Naive thymus-derived CD4-positive, alpha-beta T cell (primary cell): ENCODE measurements at regions not wholly inside any gene's neighbourhood (a gene's known extent, or its start where the extent isn't known, plus 50 kb on each side); places are given as distances from the start of the nearest gene placed in this dataset.
"Not testable (repeated sequence)": the region's sequence is repeated elsewhere in the genome, so short reads cannot be mapped to it uniquely, and the experiment has no call there.

Experiments used
- ATAC-seq: fragments of 150-1000 bp; cut with Tn5 transposase; 2 replicates; pipeline ENCODE4 v1.10.0; 2021; ENCODE audit warnings: mild to moderate bottlenecking, moderate library complexity
- CTCF ChIA-PET: fragments of 350-600 bp; sonication (Branson Sonifier 250); formaldehyde crosslinking; loops from one replicate; lab custom pipeline; 2021; ENCODE audit warnings: antibody characterized with exemption; lab: Charles Lee
- POLR2A ChIA-PET: fragments of 350-600 bp; sonication (Branson Sonifier 250); formaldehyde crosslinking; loops from one replicate; lab custom pipeline; 2021; ENCODE audit warnings: antibody characterized with exemption, inconsistent platforms; lab: Charles Lee
- DNase-seq, 9 donors: peaks; one replicate each; pipeline versions ENCODE4 v3.0.0 to v3.0.0-alpha.2; 2020 to 2022; ENCODE audit warnings: mixed read lengths in 1 of 9
- H3K27ac ChIP-seq: one replicate; pipeline ENCODE4 v1.7.0; 2013; ENCODE audit warnings: mild to moderate bottlenecking, low read depth, low read length, moderate library complexity
- H3K27me3 ChIP-seq, 2 donors: one replicate each; pipeline ENCODE4 v1.7.0; 2013; ENCODE audit warnings: low read length in 2 of 2, mild to moderate bottlenecking in 2 of 2, moderate library complexity in 2 of 2; ENCODE audit not compliant: control insufficient read depth in 2 of 2, insufficient read depth in 2 of 2
- H3K36me3 ChIP-seq, 3 experiments: 1 replicate in 2 of 3; 2 replicates in 1 of 3; pipeline ENCODE4 v1.7.0; 2013; ENCODE audit warnings: low read length in 3 of 3, mild to moderate bottlenecking in 3 of 3, moderate library complexity in 1 of 3; ENCODE audit not compliant: insufficient read depth in 3 of 3, control insufficient read depth in 2 of 3
- H3K4me1 ChIP-seq, 2 donors: one replicate each; pipeline ENCODE4 v1.7.0; 2013; ENCODE audit warnings: low read length in 2 of 2, mild to moderate bottlenecking in 2 of 2, moderate library complexity in 1 of 2; ENCODE audit not compliant: control insufficient read depth in 2 of 2, insufficient read depth in 2 of 2
- H3K4me3 ChIP-seq: 2 replicates; pipeline ENCODE4 v1.7.0; 2013; ENCODE audit warnings: mild to moderate bottlenecking, low read length
- H3K9me3 ChIP-seq, 3 experiments: 1 replicate in 2 of 3; 2 replicates in 1 of 3; pipeline ENCODE4 v1.7.0; 2013; ENCODE audit warnings: low read length in 3 of 3; ENCODE audit not compliant: control insufficient read depth in 2 of 3
- H3K27ac Mint-ChIP-seq, 9 donors: one replicate each; pipeline ENCODE4 v1.8.0; 2020 to 2022; ENCODE audit warnings: mixed read lengths in 9 of 9, mild to moderate bottlenecking in 8 of 9, moderate library complexity in 5 of 9, inconsistent platforms in 2 of 9
- H3K27me3 Mint-ChIP-seq, 5 donors: one replicate each; pipeline ENCODE4 v1.8.0; 2021 to 2022; ENCODE audit warnings: mixed read lengths in 5 of 5, mild to moderate bottlenecking in 1 of 5
- H3K36me3 Mint-ChIP-seq, 5 donors: one replicate each; pipeline ENCODE4 v1.8.0; 2020 to 2022; ENCODE audit warnings: mixed read lengths in 5 of 5, mild to moderate bottlenecking in 3 of 5, inconsistent platforms in 1 of 5
- H3K4me1 Mint-ChIP-seq, 7 donors: one replicate each; pipeline ENCODE4 v1.8.0; 2020 to 2022; ENCODE audit warnings: mixed read lengths in 7 of 7, mild to moderate bottlenecking in 3 of 7, inconsistent platforms in 1 of 7
- H3K4me3 Mint-ChIP-seq, 10 donors: one replicate each; pipeline ENCODE4 v1.8.0; 2020 to 2022; ENCODE audit warnings: mild to moderate bottlenecking in 10 of 10, mixed read lengths in 10 of 10, moderate library complexity in 6 of 10, inconsistent platforms in 2 of 10
- H3K9me3 Mint-ChIP-seq, 11 donors: one replicate each; pipeline ENCODE4 v1.8.0; 2020 to 2022; ENCODE audit warnings: mixed read lengths in 11 of 11, mild to moderate bottlenecking in 4 of 11, inconsistent platforms in 1 of 11, moderate library complexity in 1 of 11
- intact Hi-C, 2 donors: fragments of 100-400 bp; cut with micrococcal nuclease; formaldehyde crosslinking; loops; one replicate each; pipeline ENCODE4 v1.15.1; 2023

GRCh38 chr15:77877869-77878577, 199.5 kb downstream of the TBC1D2B start:
- no peak overlapping the region for H3K27ac Mint-ChIP-seq
- CTCF ChIA-PET: interaction anchor here (0.5 kb wide), 1 partner anchor 1227 kb away, joined by 3 read pairs; no protein-coding TSS in a partner anchor

GRCh38 chr15:77876107-77876820, 201.2 kb downstream of the TBC1D2B start:
- H3K36me3 ChIP-seq, H3K27me3 Mint-ChIP-seq, H3K9me3 Mint-ChIP-seq, H3K4me3 Mint-ChIP-seq, POLR2A ChIA-PET, H3K4me1 ChIP-seq, CTCF ChIA-PET, H3K4me3 ChIP-seq, H3K27ac Mint-ChIP-seq, H3K27me3 ChIP-seq, H3K27ac ChIP-seq, DNase-seq, H3K9me3 ChIP-seq, H3K4me1 Mint-ChIP-seq, H3K36me3 Mint-ChIP-seq, ATAC-seq: not testable (repeated sequence)
- intact Hi-C loops: loop anchor here in 1 of 2 donors (5.0 kb wide), 1 partner anchor 244 kb away; the partner anchor contains the start of gene LINGO1

More at GRCh38 chr15:77877869-77878577, 199.5 kb downstream of the TBC1D2B start:
- H3K27me3 ChIP-seq: no peaks in the 10 kb centered on the region
- H3K4me3 ChIP-seq: no peak overlapping the region
- ATAC-seq: no peak
- no peaks in the 10 kb centered on the region for H3K4me1 ChIP-seq
- H3K4me1 Mint-ChIP-seq: peaks cover 0 to 1% (median 0%) of the 10 kb centered on the region in 7 donors
- H3K36me3 Mint-ChIP-seq: no peaks in the 10 kb centered on the region
- no peak overlapping the region for H3K4me3 Mint-ChIP-seq
- intact Hi-C loops: loop anchor here in 1 of 2 donors (5.0 kb wide), 1 partner anchor 246 kb away; the partner anchor contains the start of gene LINGO1
- H3K36me3 ChIP-seq: no peaks in the 10 kb centered on the region
- H3K9me3 ChIP-seq: no peaks in the 10 kb centered on the region
- H3K27me3 Mint-ChIP-seq: no peaks in the 10 kb centered on the region
- DNase-seq: no peak
- POLR2A ChIA-PET: interaction anchor here (0.6 kb wide), 1 partner anchor 958 kb away, joined by 3 read pairs; no protein-coding TSS in a partner anchor
- H3K27ac ChIP-seq: no peak overlapping the region
- H3K9me3 Mint-ChIP-seq: no peaks in the 10 kb centered on the region

DNA sequence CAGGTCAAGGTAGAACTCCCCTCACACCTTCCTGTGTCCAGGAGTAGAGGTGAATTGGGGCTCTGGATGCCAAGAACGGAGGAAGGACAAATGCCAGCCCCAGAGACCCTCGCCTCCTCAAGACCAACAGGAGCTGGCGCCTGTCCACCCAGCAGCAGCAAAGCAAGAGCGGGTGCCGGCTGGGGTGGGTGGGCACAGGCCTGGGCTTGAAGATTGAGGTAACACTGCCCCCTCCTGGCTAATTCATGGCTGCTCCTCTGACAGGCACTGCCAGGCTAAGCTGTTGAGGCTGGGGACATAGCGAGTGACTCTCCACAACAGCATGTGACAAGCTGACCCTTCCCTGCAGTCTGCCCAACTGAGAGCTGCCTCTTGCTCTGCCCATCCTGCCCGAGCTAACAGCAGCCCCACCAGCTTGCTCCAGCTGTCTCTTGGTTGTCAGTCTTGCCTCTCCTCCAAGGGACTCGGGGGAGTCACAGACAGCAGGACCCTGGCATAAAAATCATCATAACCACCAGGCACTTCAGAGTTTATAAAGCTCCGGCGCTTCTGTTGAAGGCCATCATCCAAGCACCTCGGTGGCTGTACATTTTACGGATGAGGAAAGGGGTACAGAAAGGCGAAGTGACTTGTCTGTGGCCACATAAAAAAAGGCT, 202.3 kb downstream of the TBC1D2B start:
- H3K4me1 ChIP-seq, CTCF ChIA-PET, H3K36me3 Mint-ChIP-seq, H3K4me3 Mint-ChIP-seq, H3K4me1 Mint-ChIP-seq, POLR2A ChIA-PET, H3K36me3 ChIP-seq, H3K9me3 ChIP-seq, H3K27ac Mint-ChIP-seq, H3K27me3 Mint-ChIP-seq, H3K9me3 Mint-ChIP-seq, H3K27me3 ChIP-seq, H3K4me3 ChIP-seq, H3K27ac ChIP-seq: not testable (repeated sequence)
- ATAC-seq (peak; percentile 41), DNase-seq (peak in 5 of 9 donors; percentile 8 to 20 (median 18))
- intact Hi-C loops: loop anchor here in 1 of 2 donors (5.0 kb wide), 1 partner anchor 243 kb away; the partner anchor contains the start of gene LINGO1

GRCh38 chr15:77874063-77874462, 203.4 kb downstream of the TBC1D2B start:
- ATAC-seq: no peak
- Histone ChIP-seq H3K27me3 (no peaks in the 10 kb centered on the region), H3K4me1 (no peaks in the 10 kb centered on the region), H3K36me3 (no peaks in the 10 kb centered on the region), H3K27ac (no peak overlapping the region), H3K9me3 (no peaks in the 10 kb centered on the region), H3K4me3 (no peak overlapping the region)
- H3K27me3 Mint-ChIP-seq: no peaks in the 10 kb centered on the region
- no peaks in the 10 kb centered on the region for H3K9me3 Mint-ChIP-seq
- POLR2A ChIA-PET: no interaction called here
- no peak overlapping the region for H3K27ac Mint-ChIP-seq
- H3K36me3 Mint-ChIP-seq: no peaks in the 10 kb centered on the region
- peaks cover 0 to 3% (median 0%) of the 10 kb centered on the region in 7 donors for H3K4me1 Mint-ChIP-seq
- CTCF ChIA-PET: no interaction called here
- intact Hi-C loops: no loop called here
- DNase-seq: no peak
- no peak overlapping the region for H3K4me3 Mint-ChIP-seq

DNA sequence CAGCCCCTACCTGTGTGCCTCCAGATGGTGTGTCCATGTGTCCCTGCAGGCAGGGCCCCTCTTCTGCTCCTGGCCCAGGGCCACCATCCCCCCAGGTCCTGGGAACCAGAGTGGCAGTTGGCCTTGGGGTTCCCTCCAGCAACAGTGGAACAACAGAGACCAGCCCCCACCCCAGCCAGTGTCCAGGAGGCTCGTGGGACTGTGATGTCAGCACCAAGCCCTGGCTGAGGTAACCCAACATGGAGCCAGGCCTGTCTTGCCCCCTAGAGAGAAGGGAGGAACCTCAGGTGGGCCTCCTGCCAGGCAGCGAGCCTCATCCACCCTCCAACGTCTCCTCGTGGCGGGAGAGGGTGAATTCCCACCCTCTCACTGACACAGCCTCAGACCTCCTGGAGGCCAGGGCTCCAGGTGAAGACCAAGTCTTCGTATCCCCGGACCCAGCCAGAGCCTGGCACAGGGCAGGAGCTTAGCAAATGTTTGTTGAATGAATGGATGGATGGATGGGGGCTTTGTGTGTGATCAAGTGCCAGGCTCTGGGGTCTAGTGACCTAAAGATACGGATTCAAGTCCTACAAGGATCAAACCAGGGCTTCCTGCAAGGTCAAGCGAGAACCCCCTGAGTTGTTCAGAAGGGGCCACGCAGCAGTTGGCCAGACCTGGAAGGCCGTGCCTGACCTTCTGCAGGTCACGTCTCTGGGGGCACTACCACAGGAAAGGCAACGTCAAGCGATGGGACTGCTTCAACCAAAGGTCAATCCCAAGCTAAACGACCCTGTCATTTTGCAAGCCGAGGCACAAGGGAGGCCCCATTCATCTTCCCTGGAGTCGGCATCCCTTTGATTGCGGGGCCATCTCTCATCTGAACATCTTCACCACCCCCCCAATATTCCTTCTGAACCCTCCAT, 204.7 kb downstream of the TBC1D2B start:
- H3K27ac Mint-ChIP-seq, H3K27me3 ChIP-seq, H3K4me1 ChIP-seq, DNase-seq, H3K27me3 Mint-ChIP-seq, CTCF ChIA-PET, H3K36me3 Mint-ChIP-seq, H3K4me3 Mint-ChIP-seq, ATAC-seq, H3K9me3 Mint-ChIP-seq, POLR2A ChIA-PET, H3K9me3 ChIP-seq, intact Hi-C loops, H3K27ac ChIP-seq, H3K4me1 Mint-ChIP-seq, H3K36me3 ChIP-seq, H3K4me3 ChIP-seq: not testable (repeated sequence)

DNA sequence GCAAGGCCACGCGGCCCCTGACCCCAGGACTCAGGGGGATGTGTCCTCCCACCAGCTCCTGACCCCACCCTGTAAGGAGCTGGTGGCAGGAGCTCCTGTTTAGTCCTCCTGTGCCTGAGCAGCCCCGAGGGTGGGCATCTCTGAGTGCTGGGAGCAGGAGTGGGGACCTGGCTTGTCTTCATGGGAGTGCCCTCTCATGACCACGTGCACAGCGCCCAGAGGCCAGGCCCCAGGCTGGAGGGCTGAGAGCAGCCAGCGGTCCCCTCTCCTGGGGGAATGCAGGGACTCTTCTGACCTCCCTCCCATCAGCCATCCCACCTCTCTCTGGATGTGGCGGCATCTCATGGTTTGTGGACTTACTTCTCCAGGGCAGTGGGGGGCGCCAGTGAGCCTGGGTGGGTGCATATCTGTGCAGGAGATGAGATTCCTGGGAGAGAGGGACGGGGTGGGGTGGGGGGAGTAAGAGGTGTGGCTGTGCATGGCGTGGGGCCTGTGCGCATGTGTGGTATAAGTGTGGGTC, 205.6 kb downstream of the TBC1D2B start:
- no peaks in the 10 kb centered on the region for H3K9me3 ChIP-seq
- H3K27me3 Mint-ChIP-seq: no peaks in the 10 kb centered on the region
- H3K4me3 ChIP-seq: no peak overlapping the region
- ATAC-seq (no peak), DNase-seq (no peak)
- intact Hi-C loops: no loop called here
- peaks cover 0 to 3% (median 0%) of the 10 kb centered on the region in 7 donors for H3K4me1 Mint-ChIP-seq
- no peaks in the 10 kb centered on the region for H3K36me3 Mint-ChIP-seq
- no peak overlapping the region for H3K27ac Mint-ChIP-seq
- CTCF ChIA-PET: no interaction called here
- H3K9me3 Mint-ChIP-seq: no peaks in the 10 kb centered on the region
- H3K4me1 ChIP-seq: no peaks in the 10 kb centered on the region
- no peak overlapping the region for H3K4me3 Mint-ChIP-seq
- no peaks in the 10 kb centered on the region for H3K36me3 ChIP-seq
- H3K27ac ChIP-seq: no peak overlapping the region
- H3K27me3 ChIP-seq: no peaks in the 10 kb centered on the region
- POLR2A ChIA-PET: no interaction called here
